Mesenchymal stem cell (in vitro differentiated cells and primary cell): ENCODE measurements at regions not wholly inside any gene's neighbourhood (a gene's known extent, or its start where the extent isn't known, plus 50 kb on each side); places are given as distances from the start of the nearest gene placed in this dataset.

ENCODE experiments used
- DNase-seq: peaks from one replicate; pipeline ENCODE4 v3.0.0-alpha.2; 2013
- H2AFZ ChIP-seq: one replicate; pipeline ENCODE4 v1.6.1; 2013; ENCODE audit warnings: low read depth, mild to moderate bottlenecking, control low read depth, inconsistent platforms, low read length, moderate library complexity
- H2AK5ac ChIP-seq: 2 replicates; pipeline ENCODE4 v1.6.1; 2013; ENCODE audit warnings: low read length, moderate library complexity, mild to moderate bottlenecking, inconsistent platforms; ENCODE audit not compliant: severe bottlenecking
- H2BK120ac ChIP-seq: one replicate; pipeline ENCODE4 v1.6.1; 2013; ENCODE audit warnings: low read depth, mild to moderate bottlenecking, inconsistent platforms, low read length, moderate library complexity
- H2BK12ac ChIP-seq, 2 experiments: one replicate each; pipeline ENCODE4 v1.6.1; 2013; ENCODE audit warnings: inconsistent platforms in 2 of 2, low read length in 2 of 2, mild to moderate bottlenecking in 2 of 2, moderate library complexity in 2 of 2, control low read depth in 1 of 2
- H2BK15ac ChIP-seq: one replicate; pipeline ENCODE4 v1.6.1; 2013; ENCODE audit warnings: mild to moderate bottlenecking, low read depth, inconsistent platforms; ENCODE audit not compliant: poor library complexity, severe bottlenecking
- H2BK5ac ChIP-seq: 2 replicates; pipeline ENCODE4 v1.6.1; 2013; ENCODE audit warnings: low read depth, mild to moderate bottlenecking, low read length, control low read depth, inconsistent platforms; ENCODE audit not compliant: poor library complexity, severe bottlenecking
- H3K14ac ChIP-seq, 2 experiments: one replicate each; pipeline ENCODE4 v1.6.1; 2013; ENCODE audit warnings: inconsistent platforms in 2 of 2, low read length in 2 of 2, control low read depth in 1 of 2, mild to moderate bottlenecking in 1 of 2, moderate library complexity in 1 of 2
- H3K18ac ChIP-seq, 2 experiments: one replicate each; pipeline ENCODE4 v1.6.1; 2013; ENCODE audit warnings: inconsistent platforms in 2 of 2, low read length in 2 of 2, control low read depth in 1 of 2, low read depth in 1 of 2, mild to moderate bottlenecking in 1 of 2
- H3K23ac ChIP-seq, 2 experiments: one replicate each; pipeline ENCODE4 v1.6.1; 2013; ENCODE audit warnings: inconsistent platforms in 2 of 2, low read length in 2 of 2, mild to moderate bottlenecking in 2 of 2, moderate library complexity in 2 of 2, control low read depth in 1 of 2
- H3K27ac ChIP-seq: 2 replicates; pipeline ENCODE4 v1.5.1; 2013; ENCODE audit warnings: mild to moderate bottlenecking, moderate library complexity, low read length, control low read depth, inconsistent platforms; ENCODE audit not compliant: poor library complexity, severe bottlenecking
- H3K27me3 ChIP-seq, 2 experiments: 2 replicates each; pipeline versions ENCODE4 v1.6.1 to v1.7.0; 2013; ENCODE audit warnings: low read length in 2 of 2, mild to moderate bottlenecking in 2 of 2, moderate library complexity in 2 of 2, control low read depth in 1 of 2, inconsistent platforms in 1 of 2; ENCODE audit not compliant: control insufficient read depth in 1 of 2, insufficient read depth in 1 of 2
- H3K36me3 ChIP-seq, 2 experiments: 2 replicates each; pipeline versions ENCODE4 v1.6.1 to v1.7.0; 2013; ENCODE audit warnings: low read length in 2 of 2, control low read depth in 1 of 2, inconsistent platforms in 1 of 2, low read depth in 1 of 2, mild to moderate bottlenecking in 1 of 2; ENCODE audit not compliant: insufficient read depth in 2 of 2, control insufficient read depth in 1 of 2
- H3K4ac ChIP-seq, 2 experiments: one replicate each; pipeline ENCODE4 v1.6.1; 2013; ENCODE audit warnings: inconsistent platforms in 2 of 2, low read length in 2 of 2, mild to moderate bottlenecking in 2 of 2, moderate library complexity in 2 of 2, control low read depth in 1 of 2, low read depth in 1 of 2
- H3K4me1 ChIP-seq: 2 replicates; pipeline ENCODE4 v1.6.1; 2013; ENCODE audit warnings: low read depth, low read length, control low read depth; ENCODE audit not compliant: control insufficient read depth, insufficient read depth
- H3K4me2 ChIP-seq: 2 replicates; pipeline ENCODE4 v1.6.1; 2013; ENCODE audit warnings: low read length, mild to moderate bottlenecking, inconsistent platforms; ENCODE audit not compliant: poor library complexity, severe bottlenecking
- H3K4me3 ChIP-seq, 2 experiments: 2 replicates each; pipeline versions ENCODE4 v1.5.1 to v1.7.0; 2013; ENCODE audit warnings: low read length in 2 of 2, mild to moderate bottlenecking in 2 of 2, control low read depth in 1 of 2, low read depth in 1 of 2; ENCODE audit not compliant: insufficient read depth in 1 of 2
- H3K79me1 ChIP-seq: replicated peaks from 2 replicates; pipeline ENCODE4 v1.6.1; 2013; ENCODE audit warnings: mild to moderate bottlenecking, control low read depth, low read length, inconsistent platforms; ENCODE audit not compliant: poor library complexity, severe bottlenecking
- H3K9ac ChIP-seq: 2 replicates; pipeline ENCODE4 v1.7.0; 2013; ENCODE audit warnings: mild to moderate bottlenecking, low read length, moderate library complexity
- H3K9me3 ChIP-seq: 2 replicates; pipeline ENCODE4 v1.7.0; 2013; ENCODE audit warnings: mild to moderate bottlenecking, low read length; ENCODE audit not compliant: control insufficient read depth
- H4K8ac ChIP-seq: one replicate; pipeline ENCODE4 v1.6.1; 2013; ENCODE audit warnings: inconsistent platforms, mild to moderate bottlenecking, low read length, moderate library complexity
- H4K91ac ChIP-seq: one replicate; pipeline ENCODE4 v1.6.1; 2013; ENCODE audit warnings: mild to moderate bottlenecking, low read length, inconsistent platforms
- WGBS: methylation state at CpG from one replicate; pipeline ENCODE4 v1.1.7; 2013; ENCODE audit warnings: mixed read lengths; 5-methylcytosine and 5-hydroxymethylcytosine counted together

- Histone ChIP-seq H3K23ac (no peak overlapping the region), H3K4me3 (no peak overlapping the region), H2BK5ac (no peak overlapping the region), H3K4me2 (no peak overlapping the region), H3K36me3 (no peaks in the 10 kb centered on the region), H3K4me1 (no peaks in the 10 kb centered on the region), H2BK15ac (no peak overlapping the region), H3K27me3 (no peaks in the 10 kb centered on the region), H3K9ac (no peak overlapping the region), H4K91ac (no peak overlapping the region), H3K27ac (no peak overlapping the region), H3K14ac (no peak overlapping the region), H4K8ac (no peak overlapping the region), H2BK120ac (no peak overlapping the region), H2AFZ (no peak overlapping the region), H2BK12ac (no peak overlapping the region), H3K79me1 (no peaks in the 10 kb centered on the region), H3K9me3 (no peaks in the 10 kb centered on the region), H2AK5ac (no peak overlapping the region), H3K18ac (no peak overlapping the region), H3K4ac (no peak overlapping the region)
- no peak for DNase-seq
- WGBS, result 81% methylated on average over 13 of the region's 13 CpGs
These were observed 294.9 kb upstream of the IRX1 start for GRCh38 chr5:3300726-3301125.

DNA sequence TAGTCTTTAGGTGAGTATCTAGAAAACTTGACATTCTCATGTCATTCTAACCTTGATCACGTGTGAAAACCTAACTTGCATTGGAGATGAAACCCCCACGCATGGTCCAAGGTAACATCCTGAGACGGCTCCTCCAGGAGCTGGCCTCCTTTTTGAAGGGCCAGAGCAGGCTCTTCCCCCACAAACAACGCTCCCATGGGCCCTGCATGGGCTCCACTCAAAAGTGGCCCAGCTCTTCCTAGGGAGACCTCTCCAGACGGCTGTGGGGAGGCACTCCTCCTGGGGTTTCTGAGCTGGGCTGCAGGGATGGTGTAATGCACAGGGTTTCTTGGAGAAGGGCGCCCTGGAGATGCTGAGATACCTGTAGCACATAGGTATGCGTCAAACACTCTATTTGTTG lies 296.2 kb upstream of the IRX1 start:
- Histone ChIP-seq H3K4me3 (no peak overlapping the region), H3K27ac (no peak overlapping the region), H3K4me2 (no peak overlapping the region), H2BK120ac (no peak overlapping the region), H2BK12ac (no peak overlapping the region), H3K9ac (no peak overlapping the region), H3K4me1 (no peaks in the 10 kb centered on the region), H3K27me3 (no peaks in the 10 kb centered on the region), H4K8ac (no peak overlapping the region), H3K23ac (no peak overlapping the region), H3K36me3 (no peaks in the 10 kb centered on the region), H3K9me3 (peaks cover 4% of the 10 kb centered on the region), H3K79me1 (no peaks in the 10 kb centered on the region), H2AK5ac (no peak overlapping the region), H3K4ac (no peak overlapping the region), H4K91ac (no peak overlapping the region), H2BK5ac (no peak overlapping the region), H2AFZ (no peak overlapping the region), H3K18ac (no peak overlapping the region), H3K14ac (no peak overlapping the region), H2BK15ac (no peak overlapping the region)
- 67% methylated on average over 5 of the region's 7 CpGs for WGBS
- no peak for DNase-seq

DNA sequence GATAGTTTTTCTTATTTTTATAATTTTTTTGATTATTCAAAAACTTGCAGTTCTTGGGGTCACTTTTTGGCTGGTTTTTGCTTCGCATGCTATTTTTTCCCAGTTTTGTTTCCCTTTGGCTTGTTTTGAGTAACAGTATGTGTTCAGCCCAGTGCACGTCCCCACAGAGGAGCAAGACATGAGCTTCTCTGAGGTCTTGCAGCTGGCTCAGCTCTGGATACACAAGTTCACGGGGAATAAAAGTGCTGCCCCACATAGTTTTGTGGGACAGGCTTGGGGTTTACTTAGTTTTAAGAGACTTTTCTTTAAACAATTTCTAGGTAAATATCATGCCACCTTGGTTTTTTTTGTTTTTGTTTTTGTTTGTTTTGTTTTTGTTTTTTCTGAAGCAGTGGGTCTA lies 297.8 kb upstream of the IRX1 start:
- Histone ChIP-seq H2BK120ac (no peak overlapping the region), H4K8ac (no peak overlapping the region), H3K18ac (no peak overlapping the region), H2BK12ac (no peak overlapping the region), H3K9me3 (peaks cover 4% of the 10 kb centered on the region), H3K4me1 (no peaks in the 10 kb centered on the region), H2BK5ac (no peak overlapping the region), H4K91ac (no peak overlapping the region), H2AK5ac (no peak overlapping the region), H3K27ac (no peak overlapping the region), H3K9ac (no peak overlapping the region), H3K27me3 (no peaks in the 10 kb centered on the region), H3K79me1 (no peaks in the 10 kb centered on the region), H3K4me3 (no peak overlapping the region), H2BK15ac (no peak overlapping the region), H3K4me2 (no peak overlapping the region), H3K4ac (no peak overlapping the region), H3K36me3 (no peaks in the 10 kb centered on the region), H2AFZ (no peak overlapping the region), H3K23ac (no peak overlapping the region), H3K14ac (no peak overlapping the region)
- 83% methylated on average over 3 of the region's 3 CpGs for WGBS
- no peak for DNase-seq

GRCh38 chr5:3288325-3288724 lies 307.3 kb upstream of the IRX1 start:
- H3K4me2 ChIP-seq, result no peak overlapping the region
- no peak overlapping the region for H2BK120ac ChIP-seq
- no peaks in the 10 kb centered on the region for H3K79me1 ChIP-seq
- H3K23ac ChIP-seq, result no peak overlapping the region
- H3K27me3 ChIP-seq, result no peaks in the 10 kb centered on the region
- H4K8ac ChIP-seq, result no peak overlapping the region
- no peak overlapping the region for H2BK5ac ChIP-seq
- H2AFZ ChIP-seq, result no peak overlapping the region
- H4K91ac ChIP-seq, result no peak overlapping the region
- no peaks in the 10 kb centered on the region for H3K4me1 ChIP-seq
- 93% methylated on average over 12 of the region's 18 CpGs for WGBS
- H2BK12ac ChIP-seq, result no peak overlapping the region
- no peak overlapping the region for H3K4me3 ChIP-seq
- H3K27ac ChIP-seq, result no peak overlapping the region
- H3K4ac ChIP-seq, result no peak overlapping the region
- no peak overlapping the region for H2AK5ac ChIP-seq
- no peak overlapping the region for H3K18ac ChIP-seq
- H3K14ac ChIP-seq, result no peak overlapping the region
- H3K9ac ChIP-seq, result no peak overlapping the region
- H3K36me3 ChIP-seq, result no peaks in the 10 kb centered on the region
- H2BK15ac ChIP-seq, result no peak overlapping the region
- no peak for DNase-seq
- no peaks in the 10 kb centered on the region for H3K9me3 ChIP-seq
